ENCODE measurements at regions not wholly inside any gene's neighbourhood (a gene's known extent, or its start where the extent isn't known, plus 50 kb on each side); places are given as distances from the start of the nearest gene placed in this dataset.

- DNase-seq (ENCODE audit: low read depth): no peak
Measured at GRCh38 chr2:17079262-17079661, 413.6 kb upstream of the CYRIA start.

GRCh38 chr2:17076533-17076932 is 410.9 kb upstream of the CYRIA start:
- DNase-seq (ENCODE audit: low read depth): no peak

GRCh38 chr2:17070711-17071110 is 405.1 kb upstream of the CYRIA start:
- DNase-seq (ENCODE audit: low read depth): no peak

GRCh38 chr2:17069564-17069963 is 403.9 kb upstream of the CYRIA start:
- DNase-seq (ENCODE audit: low read depth): no peak

- DNase-seq (ENCODE audit: low read depth): no peak
Measured at GRCh38 chr2:17068021-17068420, 402.4 kb upstream of the CYRIA start.

- DNase-seq (ENCODE audit: low read depth): no peak
Measured at GRCh38 chr2:17065536-17065935, 399.9 kb upstream of the CYRIA start.

- DNase-seq (ENCODE audit: low read depth): no peak
Measured at GRCh38 chr2:17061028-17061427, 395.4 kb upstream of the CYRIA start.

GRCh38 chr2:17059458-17059857 is 393.8 kb upstream of the CYRIA start:
- DNase-seq (ENCODE audit: low read depth): no peak

- no peak for DNase-seq (ENCODE audit: low read depth)
Measured at GRCh38 chr2:17058772-17059402, 393.3 kb upstream of the CYRIA start.

GRCh38 chr2:17057109-17058017 is 391.7 kb upstream of the CYRIA start:
- no peak for DNase-seq (ENCODE audit: low read depth)

- DNase-seq (ENCODE audit: low read depth): no peak
Measured at GRCh38 chr2:17056236-17056635, 390.6 kb upstream of the CYRIA start.

- DNase-seq (ENCODE audit: low read depth): no peak
Measured at GRCh38 chr2:17052001-17052400, 386.4 kb upstream of the CYRIA start.

GRCh38 chr2:17051538-17051937 is 385.9 kb upstream of the CYRIA start:
- DNase-seq (ENCODE audit: low read depth): no peak

GRCh38 chr2:17043173-17043572 is 377.5 kb upstream of the CYRIA start:
- DNase-seq (ENCODE audit: low read depth): no peak

- no peak for DNase-seq (ENCODE audit: low read depth)
Measured at GRCh38 chr2:17036361-17036760, 370.7 kb upstream of the CYRIA start.

GRCh38 chr2:17035010-17035409 is 369.4 kb upstream of the CYRIA start:
- DNase-seq (ENCODE audit: low read depth): no peak

- no peak for DNase-seq (ENCODE audit: low read depth)
Measured at GRCh38 chr2:17030047-17030446, 364.4 kb upstream of the CYRIA start.

GRCh38 chr2:17012297-17012696 is 346.7 kb upstream of the CYRIA start:
- no peak for DNase-seq (ENCODE audit: low read depth)

GRCh38 chr2:17010104-17010503 is 344.5 kb upstream of the CYRIA start:
- DNase-seq (ENCODE audit: low read depth): no peak

GRCh38 chr2:17000184-17000482 is 334.5 kb upstream of the CYRIA start:
- DNase-seq (ENCODE audit: low read depth): no peak

GRCh38 chr2:16999347-17000183 is 333.9 kb upstream of the CYRIA start:
- DNase-seq (ENCODE audit: low read depth): no peak

- DNase-seq (ENCODE audit: low read depth): no peak
Measured at GRCh38 chr2:16978301-16978700, 312.7 kb upstream of the CYRIA start.

- no peak for DNase-seq (ENCODE audit: low read depth)
Measured at GRCh38 chr2:16974688-16975087, 309.1 kb upstream of the CYRIA start.

Data from forelimb muscle (tissue), 1 donor.